B cell (primary cell): ENCODE measurements at regions not wholly inside any gene's neighbourhood (a gene's known extent, or its start where the extent isn't known, plus 50 kb on each side); places are given as distances from the start of the nearest gene placed in this dataset.

Source experiments
- ATAC-seq: fragments of 200-7000 bp; cut with Tn5 transposase; one replicate; pipeline ENCODE4 v1.10.0; 2021; ENCODE audit warnings: low read depth, mild to moderate bottlenecking, moderate number of reproducible peaks, moderate library complexity
- CTCF ChIA-PET: fragments of 350-600 bp; sonication (Branson Sonifier 250); formaldehyde crosslinking; loops from one replicate; lab custom pipeline; 2021; ENCODE audit warnings: antibody characterized with exemption, inconsistent platforms; lab: Charles Lee
- POLR2A ChIA-PET: fragments of 350-600 bp; sonication (Branson Sonifier 250); formaldehyde crosslinking; loops from one replicate; lab custom pipeline; 2021; ENCODE audit warnings: antibody characterized with exemption; lab: Charles Lee
- DNase-seq: peaks from one replicate; pipeline ENCODE4 v3.0.0; 2013
- H2AFZ ChIP-seq: 2 replicates; pipeline ENCODE4 v1.6.1; 2012; ENCODE audit warnings: mild to moderate bottlenecking, low read depth, low read length; ENCODE audit not compliant: insufficient read depth, poor library complexity, severe bottlenecking
- H3K27ac ChIP-seq, 2 donors: 1 replicate in 1 of 2; 2 replicates in 1 of 2; pipeline ENCODE4 v1.5.1; 2012 to 2013; ENCODE audit warnings: low read length in 2 of 2, mild to moderate bottlenecking in 2 of 2, moderate library complexity in 1 of 2
- H3K27me3 ChIP-seq, 4 experiments: fragments of 200-600 bp in 1 of 4; sonication (generic) in 1 of 4; replicated peaks in 1 of 4; 1 replicate in 2 of 4; 2 replicates in 2 of 4; pipeline versions ENCODE4 v1.6.1 to v1.7.0; 2013 to 2016; ENCODE audit warnings: low read length in 3 of 4, mild to moderate bottlenecking in 2 of 4, mixed read lengths in 1 of 4, moderate library complexity in 1 of 4; ENCODE audit not compliant: insufficient read depth in 4 of 4, control insufficient read depth in 3 of 4; ENCODE audit errors: control extremely low read depth in 1 of 4
- H3K36me3 ChIP-seq, 2 experiments: replicated peaks in 1 of 2; 1 replicate in 1 of 2; 2 replicates in 1 of 2; pipeline versions ENCODE4 v1.6.1 to v1.7.1; 2013; ENCODE audit warnings: low read length in 1 of 2; ENCODE audit not compliant: insufficient read depth in 2 of 2, control insufficient read depth in 1 of 2; ENCODE audit errors: control extremely low read depth in 1 of 2, extremely low read depth in 1 of 2
- H3K4me1 ChIP-seq, 2 donors: fragments of 200-600 bp in 1 of 2; sonication (generic) in 1 of 2; 1 replicate in 1 of 2; 2 replicates in 1 of 2; pipeline versions ENCODE4 v1.5.1 to v1.6.1; 2013 to 2017; ENCODE audit warnings: low read length in 2 of 2; ENCODE audit not compliant: control insufficient read depth in 2 of 2, insufficient read depth in 2 of 2
- H3K4me2 ChIP-seq: replicated peaks from 2 replicates; pipeline ENCODE3; 2012; ENCODE audit warnings: mild to moderate bottlenecking, low read depth, low read length; ENCODE audit not compliant: poor library complexity, severe bottlenecking
- H3K4me3 ChIP-seq, 5 experiments: fragments of 200-600 bp in 1 of 5; sonication (generic) in 1 of 5; 1 replicate in 3 of 5; 2 replicates in 2 of 5; pipeline versions ENCODE4 v1.5.1 to v1.7.0; 2011 to 2016; ENCODE audit warnings: low read length in 4 of 5, mild to moderate bottlenecking in 4 of 5, low read depth in 2 of 5, control low read depth in 1 of 5, moderate library complexity in 1 of 5; ENCODE audit not compliant: insufficient read depth in 1 of 5; ENCODE audit errors: control extremely low read depth in 1 of 5, extremely low read depth in 1 of 5
- H3K79me2 ChIP-seq: fragments of 200-600 bp; sonication (generic); one replicate; pipeline ENCODE4 v1.6.0; 2016; ENCODE audit warnings: low read length; ENCODE audit not compliant: control insufficient read depth, insufficient read depth
- H3K9ac ChIP-seq: fragments of 200-600 bp; sonication (generic); 2 replicates; pipeline ENCODE4 v1.6.1; 2017; ENCODE audit warnings: mild to moderate bottlenecking, low read length, moderate library complexity
- H3K9me3 ChIP-seq, 3 donors: one replicate each; pipeline versions ENCODE4 v1.6.1 to v1.7.1; 2013; ENCODE audit warnings: low read length in 2 of 3; ENCODE audit not compliant: control insufficient read depth in 2 of 3, insufficient read depth in 1 of 3; ENCODE audit errors: control extremely low read depth in 1 of 3
- H4K20me1 ChIP-seq: 2 replicates; pipeline ENCODE4 v1.6.0; 2012; ENCODE audit warnings: mild to moderate bottlenecking, low read length; ENCODE audit not compliant: insufficient read depth, control insufficient read depth, poor library complexity, severe bottlenecking
- H3K27ac Mint-ChIP-seq: one replicate; pipeline ENCODE4 v1.8.0; 2021; ENCODE audit warnings: mixed read lengths
- H3K27me3 Mint-ChIP-seq: one replicate; pipeline ENCODE4 v1.8.0; 2021; ENCODE audit warnings: mixed read lengths
- H3K4me1 Mint-ChIP-seq: one replicate; pipeline ENCODE4 v1.8.0; 2021; ENCODE audit warnings: mixed read lengths
- H3K4me3 Mint-ChIP-seq: one replicate; pipeline ENCODE4 v1.8.0; 2021; ENCODE audit warnings: mixed read lengths
- H3K9me3 Mint-ChIP-seq: one replicate; pipeline ENCODE4 v1.8.0; 2022; ENCODE audit warnings: mixed read lengths; ENCODE audit not compliant: insufficient read depth
- EZH2 ChIP-seq: IDR thresholded peaks from 2 replicates; pipeline ENCODE4 v1.6.1; 2012; ENCODE audit warnings: borderline replicate concordance, low read depth, mild to moderate bottlenecking, moderate library complexity, low read length; ENCODE audit not compliant: insufficient read depth, poor library complexity, severe bottlenecking
- WGBS: methylation state at CpG from one replicate; pipeline ENCODE4 v1.1.5; 2013; ENCODE audit warnings: missing lambda C conversion rate; ENCODE audit not compliant: insufficient coverage; 5-methylcytosine and 5-hydroxymethylcytosine counted together
- intact Hi-C: fragments of 100-400 bp; cut with micrococcal nuclease; formaldehyde crosslinking; loops from one replicate; pipeline ENCODE4 v1.10.0; 2022
- TF ChIP-seq, protein P1 (sequence below): fragments of 200-600 bp; IDR thresholded peaks from one replicate; pipeline ENCODE4 v1.8.0; 2022; ENCODE audit warnings: antibody characterized with exemption, mild to moderate bottlenecking

DNA sequence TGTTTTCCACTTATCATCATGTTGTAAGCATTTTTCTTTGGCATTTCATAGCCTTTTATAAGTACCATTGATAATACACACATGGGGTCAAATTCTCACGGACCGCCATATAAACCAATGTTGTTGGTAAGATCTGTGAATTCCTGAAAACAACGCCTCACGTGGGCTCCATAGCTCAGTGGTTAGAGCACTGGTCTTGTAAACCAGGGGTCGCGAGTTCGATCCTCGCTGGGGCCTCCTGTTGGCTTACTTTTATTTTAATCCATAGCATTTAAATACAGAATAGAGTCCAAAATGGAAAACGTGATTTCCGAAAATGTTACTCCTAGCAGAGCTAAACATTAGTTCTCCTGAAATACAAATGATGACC is 83.1 kb downstream of the HHIPL2 start:
- H3K27ac ChIP-seq, result peak overlapping the region; percentile 77 to 84

DNA sequence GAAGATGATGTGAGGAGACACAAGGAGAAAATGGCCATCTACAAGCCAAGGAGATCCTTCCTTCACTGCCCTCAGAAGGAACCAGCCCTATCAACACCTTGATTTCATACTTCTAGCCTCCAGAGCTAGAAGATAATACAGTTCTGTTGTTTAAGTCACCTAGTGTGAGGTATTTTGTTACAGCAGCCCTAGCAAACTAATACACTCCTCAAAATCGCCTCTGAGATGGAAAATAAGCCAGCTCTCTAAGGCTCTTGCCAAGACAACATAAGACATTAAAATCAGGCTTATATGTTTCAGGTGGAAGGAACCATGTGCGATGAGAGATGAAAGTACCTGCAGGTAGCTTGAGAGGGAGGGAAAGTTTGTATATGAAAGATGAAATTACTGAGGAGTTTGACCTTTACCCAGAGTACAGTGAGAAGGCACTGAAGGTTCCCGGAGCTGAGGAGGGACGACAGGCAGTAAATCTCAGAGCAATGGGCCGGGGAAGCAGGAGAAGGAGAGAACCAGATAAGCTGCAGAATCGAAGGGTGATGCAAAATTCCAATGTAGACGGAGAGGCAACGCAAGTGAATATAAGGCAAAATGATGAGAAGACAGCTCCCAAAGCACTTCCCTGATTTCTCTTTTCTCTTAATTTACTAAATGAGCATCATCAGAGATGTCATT is 84.7 kb downstream of the HHIPL2 start:
- no peak overlapping the region for H3K4me3 ChIP-seq
- H3K4me2 ChIP-seq, result no peak overlapping the region
- no peak overlapping the region for H3K9ac ChIP-seq
- H3K79me2 ChIP-seq, result no peaks in the 10 kb centered on the region
- TF ChIP-seq, protein P1, sequence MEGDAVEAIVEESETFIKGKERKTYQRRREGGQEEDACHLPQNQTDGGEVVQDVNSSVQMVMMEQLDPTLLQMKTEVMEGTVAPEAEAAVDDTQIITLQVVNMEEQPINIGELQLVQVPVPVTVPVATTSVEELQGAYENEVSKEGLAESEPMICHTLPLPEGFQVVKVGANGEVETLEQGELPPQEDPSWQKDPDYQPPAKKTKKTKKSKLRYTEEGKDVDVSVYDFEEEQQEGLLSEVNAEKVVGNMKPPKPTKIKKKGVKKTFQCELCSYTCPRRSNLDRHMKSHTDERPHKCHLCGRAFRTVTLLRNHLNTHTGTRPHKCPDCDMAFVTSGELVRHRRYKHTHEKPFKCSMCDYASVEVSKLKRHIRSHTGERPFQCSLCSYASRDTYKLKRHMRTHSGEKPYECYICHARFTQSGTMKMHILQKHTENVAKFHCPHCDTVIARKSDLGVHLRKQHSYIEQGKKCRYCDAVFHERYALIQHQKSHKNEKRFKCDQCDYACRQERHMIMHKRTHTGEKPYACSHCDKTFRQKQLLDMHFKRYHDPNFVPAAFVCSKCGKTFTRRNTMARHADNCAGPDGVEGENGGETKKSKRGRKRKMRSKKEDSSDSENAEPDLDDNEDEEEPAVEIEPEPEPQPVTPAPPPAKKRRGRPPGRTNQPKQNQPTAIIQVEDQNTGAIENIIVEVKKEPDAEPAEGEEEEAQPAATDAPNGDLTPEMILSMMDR, result no peak
- no peak for TF ChIP-seq EZH2
- ChIA-PET POLR2A (no interaction called here), CTCF (interaction anchor here (0.6 to 6.4 kb wide), 9 partner anchors 8 to 1663 kb away, joined by 3 to 87 read pairs (median 6); no protein-coding TSS in a partner anchor)
- peaks cover 0 to 2% (median 1%) of the 10 kb centered on the region in 3 donors for H3K9me3 ChIP-seq
- no peak overlapping the region for H3K27ac ChIP-seq
- DNase-seq, result no peak
- H4K20me1 ChIP-seq, result no peaks in the 10 kb centered on the region
- Mint-ChIP-seq H3K9me3 (no peaks in the 10 kb centered on the region), H3K27me3 (peaks cover 19% of the 10 kb centered on the region), H3K27ac (no peak overlapping the region), H3K4me3 (no peak overlapping the region), H3K4me1 (peaks cover 13% of the 10 kb centered on the region)
- no peaks in the 10 kb centered on the region for H3K36me3 ChIP-seq
- no peak for ATAC-seq
- intact Hi-C loops, result no loop called here
- peaks cover 0 to 4% (median 0%) of the 10 kb centered on the region in 4 experiments for H3K27me3 ChIP-seq
- H2AFZ ChIP-seq, result no peak overlapping the region
- peaks cover 3 to 15% of the 10 kb centered on the region in 2 donors for H3K4me1 ChIP-seq
- WGBS, result 96% methylated on average over 4 of the region's 8 CpGs

More for the DNA sequence above, 83.1 kb downstream of the HHIPL2 start:
- DNase-seq (peak; percentile 89), ATAC-seq (peak; percentile 50)
- POLR2A ChIA-PET, result interaction anchor here (0.6 to 1.8 kb wide), 2 partner anchors 179 to 249 kb away, joined by 4 to 5 read pairs; no protein-coding TSS in a partner anchor
- peak overlapping the region; percentile 92 for H3K4me3 Mint-ChIP-seq
- no peaks in the 10 kb centered on the region for H3K36me3 ChIP-seq
- peaks cover 19% of the 10 kb centered on the region for H3K27me3 Mint-ChIP-seq
- H3K9ac ChIP-seq, result peak overlapping the region; percentile 72
- CTCF ChIA-PET, result interaction anchor here (0.7 to 6.4 kb wide), 29 partner anchors 10 to 987 kb away, joined by 3 to 87 read pairs (median 4); partner anchors contain the start of gene TAF1A
- no peak for TF ChIP-seq EZH2
- TF ChIP-seq, protein P1, result no peak
- peak overlapping the region; percentile 91 for H2AFZ ChIP-seq
- intact Hi-C loops, result loop anchor here (1.0 to 2.0 kb wide), 7 partner anchors 124 to 658 kb away; partner anchors contain the start of genes MIA3 and TAF1A
- H3K4me2 ChIP-seq, result peak overlapping the region; percentile 74
- H3K4me3 ChIP-seq, result peak overlapping the region in 4 of 5 experiments; percentile 65 to 82 (median 72)
- peak overlapping the region; percentile 87 for H3K27ac Mint-ChIP-seq
- H3K27me3 ChIP-seq, result peaks cover 0 to 4% (median 0%) of the 10 kb centered on the region in 4 experiments
- 4% methylated on average over 4 of the region's 10 CpGs for WGBS
- H3K9me3 Mint-ChIP-seq, result no peaks in the 10 kb centered on the region
- no peaks in the 10 kb centered on the region for H4K20me1 ChIP-seq
- H3K4me1 ChIP-seq, result peaks cover 3 to 15% of the 10 kb centered on the region in 2 donors
- H3K79me2 ChIP-seq, result no peaks in the 10 kb centered on the region
- no peaks in the 10 kb centered on the region for H3K9me3 ChIP-seq
- H3K4me1 Mint-ChIP-seq, result peaks cover 13% of the 10 kb centered on the region
